ENCODE measurements at regions not wholly inside any gene's neighbourhood (a gene's known extent, or its start where the extent isn't known, plus 50 kb on each side); places are given as distances from the start of the nearest gene placed in this dataset.

DNA sequence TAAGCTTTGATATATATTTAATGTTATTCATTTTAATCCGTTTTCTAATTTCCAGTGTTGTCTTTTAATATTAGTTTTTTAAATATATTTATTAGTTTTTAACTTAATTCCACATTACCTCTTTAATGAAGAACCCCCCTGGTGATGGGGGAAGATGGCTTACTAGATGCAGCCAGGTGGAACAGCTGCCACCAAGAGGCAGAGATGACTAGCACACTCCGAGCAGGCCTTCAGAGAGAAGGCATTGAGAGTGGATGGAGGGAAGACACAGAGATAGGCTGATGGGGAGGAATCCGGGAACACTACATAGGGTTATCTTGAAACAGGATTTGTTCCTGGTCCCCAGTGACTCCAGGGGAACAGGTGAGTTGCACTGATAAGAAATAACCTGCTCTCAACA, 771.6 kb downstream of the LRFN5 start:
- H3K9me3 ChIP-seq (ENCODE audit: control insufficient read depth, insufficient read depth, low read depth, low read length) = no peaks in the 10 kb centered on the region
- H3K36me3 ChIP-seq (ENCODE audit: control insufficient read depth in 2 of 2, insufficient read depth in 1 of 2, low read length in 2 of 2) = no peaks in the 10 kb centered on the region
- H3K4me1 ChIP-seq (ENCODE audit: control insufficient read depth, insufficient read depth, low read length) = no peaks in the 10 kb centered on the region
- no peak overlapping the region for H3K27ac ChIP-seq (ENCODE audit: extremely low read depth, low read depth, low read length)
- POLR2A ChIA-PET = no interaction called here
- TF ChIP-seq, protein P1, sequence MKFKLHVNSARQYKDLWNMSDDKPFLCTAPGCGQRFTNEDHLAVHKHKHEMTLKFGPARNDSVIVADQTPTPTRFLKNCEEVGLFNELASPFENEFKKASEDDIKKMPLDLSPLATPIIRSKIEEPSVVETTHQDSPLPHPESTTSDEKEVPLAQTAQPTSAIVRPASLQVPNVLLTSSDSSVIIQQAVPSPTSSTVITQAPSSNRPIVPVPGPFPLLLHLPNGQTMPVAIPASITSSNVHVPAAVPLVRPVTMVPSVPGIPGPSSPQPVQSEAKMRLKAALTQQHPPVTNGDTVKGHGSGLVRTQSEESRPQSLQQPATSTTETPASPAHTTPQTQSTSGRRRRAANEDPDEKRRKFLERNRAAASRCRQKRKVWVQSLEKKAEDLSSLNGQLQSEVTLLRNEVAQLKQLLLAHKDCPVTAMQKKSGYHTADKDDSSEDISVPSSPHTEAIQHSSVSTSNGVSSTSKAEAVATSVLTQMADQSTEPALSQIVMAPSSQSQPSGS (tag by site-specific recombination; IDR thresholded peaks at IDR 0.05; ENCODE audit: low read depth) = no peak
- TF ChIP-seq ZBTB20 (tag by site-specific recombination; IDR thresholded peaks at IDR 0.05) (no peak), KLF10 (tag by site-specific recombination; IDR thresholded peaks at IDR 0.05) (no peak), ZNF114 (tag by site-specific recombination; IDR thresholded peaks at IDR 0.05) (no peak), ZFP41 (tag by site-specific recombination; IDR thresholded peaks at IDR 0.05; ENCODE audit: borderline replicate concordance) (no peak), ZNF335 (tag by site-specific recombination; conservative IDR thresholded peaks at IDR 0.05) (no peak), KLF7 (tag by site-specific recombination; IDR thresholded peaks at IDR 0.05; ENCODE audit: borderline replicate concordance) (no peak), ZBTB1 (tag by site-specific recombination; IDR thresholded peaks at IDR 0.05) (no peak), ZSCAN30 (tag by site-specific recombination; IDR thresholded peaks at IDR 0.05) (no peak), ZNF16 (tag by site-specific recombination; IDR thresholded peaks at IDR 0.05; ENCODE audit: low read depth) (no peak), ZNF2 (tag by site-specific recombination; IDR thresholded peaks at IDR 0.05) (no peak), ZNF585B (tag by site-specific recombination; IDR thresholded peaks at IDR 0.05) (no peak), ZNF658 (tag by site-specific recombination; IDR thresholded peaks at IDR 0.05) (no peak), ZNF747 (tag by site-specific recombination; IDR thresholded peaks at IDR 0.05) (no peak), HOXC10 (CRISPR knock-in tag; IDR thresholded peaks at IDR 0.05) (no peak), ZNF660 (tag by site-specific recombination; IDR thresholded peaks at IDR 0.05) (no peak)
- TF ChIP-seq, protein P2, sequence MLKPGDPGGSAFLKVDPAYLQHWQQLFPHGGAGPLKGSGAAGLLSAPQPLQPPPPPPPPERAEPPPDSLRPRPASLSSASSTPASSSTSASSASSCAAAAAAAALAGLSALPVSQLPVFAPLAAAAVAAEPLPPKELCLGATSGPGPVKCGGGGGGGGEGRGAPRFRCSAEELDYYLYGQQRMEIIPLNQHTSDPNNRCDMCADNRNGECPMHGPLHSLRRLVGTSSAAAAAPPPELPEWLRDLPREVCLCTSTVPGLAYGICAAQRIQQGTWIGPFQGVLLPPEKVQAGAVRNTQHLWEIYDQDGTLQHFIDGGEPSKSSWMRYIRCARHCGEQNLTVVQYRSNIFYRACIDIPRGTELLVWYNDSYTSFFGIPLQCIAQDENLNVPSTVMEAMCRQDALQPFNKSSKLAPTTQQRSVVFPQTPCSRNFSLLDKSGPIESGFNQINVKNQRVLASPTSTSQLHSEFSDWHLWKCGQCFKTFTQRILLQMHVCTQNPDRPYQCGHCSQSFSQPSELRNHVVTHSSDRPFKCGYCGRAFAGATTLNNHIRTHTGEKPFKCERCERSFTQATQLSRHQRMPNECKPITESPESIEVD (tag by site-specific recombination; IDR thresholded peaks at IDR 0.05) = no peak
- TF ChIP-seq, protein P3, sequence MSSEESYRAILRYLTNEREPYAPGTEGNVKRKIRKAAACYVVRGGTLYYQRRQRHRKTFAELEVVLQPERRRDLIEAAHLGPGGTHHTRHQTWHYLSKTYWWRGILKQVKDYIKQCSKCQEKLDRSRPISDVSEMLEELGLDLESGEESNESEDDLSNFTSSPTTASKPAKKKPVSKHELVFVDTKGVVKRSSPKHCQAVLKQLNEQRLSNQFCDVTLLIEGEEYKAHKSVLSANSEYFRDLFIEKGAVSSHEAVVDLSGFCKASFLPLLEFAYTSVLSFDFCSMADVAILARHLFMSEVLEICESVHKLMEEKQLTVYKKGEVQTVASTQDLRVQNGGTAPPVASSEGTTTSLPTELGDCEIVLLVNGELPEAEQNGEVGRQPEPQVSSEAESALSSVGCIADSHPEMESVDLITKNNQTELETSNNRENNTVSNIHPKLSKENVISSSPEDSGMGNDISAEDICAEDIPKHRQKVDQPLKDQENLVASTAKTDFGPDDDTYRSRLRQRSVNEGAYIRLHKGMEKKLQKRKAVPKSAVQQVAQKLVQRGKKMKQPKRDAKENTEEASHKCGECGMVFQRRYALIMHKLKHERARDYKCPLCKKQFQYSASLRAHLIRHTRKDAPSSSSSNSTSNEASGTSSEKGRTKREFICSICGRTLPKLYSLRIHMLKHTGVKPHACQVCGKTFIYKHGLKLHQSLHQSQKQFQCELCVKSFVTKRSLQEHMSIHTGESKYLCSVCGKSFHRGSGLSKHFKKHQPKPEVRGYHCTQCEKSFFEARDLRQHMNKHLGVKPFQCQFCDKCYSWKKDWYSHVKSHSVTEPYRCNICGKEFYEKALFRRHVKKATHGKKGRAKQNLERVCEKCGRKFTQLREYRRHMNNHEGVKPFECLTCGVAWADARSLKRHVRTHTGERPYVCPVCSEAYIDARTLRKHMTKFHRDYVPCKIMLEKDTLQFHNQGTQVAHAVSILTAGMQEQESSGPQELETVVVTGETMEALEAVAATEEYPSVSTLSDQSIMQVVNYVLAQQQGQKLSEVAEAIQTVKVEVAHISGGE (tag by site-specific recombination; conservative IDR thresholded peaks at IDR 0.05; ENCODE audit: low read depth) = no peak
- TF ChIP-seq, protein P4, sequence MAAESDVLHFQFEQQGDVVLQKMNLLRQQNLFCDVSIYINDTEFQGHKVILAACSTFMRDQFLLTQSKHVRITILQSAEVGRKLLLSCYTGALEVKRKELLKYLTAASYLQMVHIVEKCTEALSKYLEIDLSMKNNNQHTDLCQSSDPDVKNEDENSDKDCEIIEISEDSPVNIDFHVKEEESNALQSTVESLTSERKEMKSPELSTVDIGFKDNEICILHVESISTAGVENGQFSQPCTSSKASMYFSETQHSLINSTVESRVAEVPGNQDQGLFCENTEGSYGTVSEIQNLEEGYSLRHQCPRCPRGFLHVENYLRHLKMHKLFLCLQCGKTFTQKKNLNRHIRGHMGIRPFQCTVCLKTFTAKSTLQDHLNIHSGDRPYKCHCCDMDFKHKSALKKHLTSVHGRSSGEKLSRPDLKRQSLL (tag by site-specific recombination; IDR thresholded peaks at IDR 0.05) = no peak
- TF ChIP-seq, protein P5, sequence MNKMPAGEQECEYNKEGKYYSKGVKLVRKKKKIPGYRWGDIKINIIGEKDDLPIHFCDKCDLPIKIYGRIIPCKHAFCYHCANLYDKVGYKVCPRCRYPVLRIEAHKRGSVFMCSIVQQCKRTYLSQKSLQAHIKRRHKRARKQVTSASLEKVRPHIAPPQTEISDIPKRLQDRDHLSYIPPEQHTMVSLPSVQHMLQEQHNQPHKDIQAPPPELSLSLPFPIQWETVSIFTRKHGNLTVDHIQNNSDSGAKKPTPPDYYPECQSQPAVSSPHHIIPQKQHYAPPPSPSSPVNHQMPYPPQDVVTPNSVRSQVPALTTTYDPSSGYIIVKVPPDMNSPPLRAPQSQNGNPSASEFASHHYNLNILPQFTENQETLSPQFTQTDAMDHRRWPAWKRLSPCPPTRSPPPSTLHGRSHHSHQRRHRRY (tag by site-specific recombination; IDR thresholded peaks at IDR 0.05) = no peak
- CTCF ChIA-PET = no interaction called here
- no peak overlapping the region for H3K4me3 ChIP-seq (ENCODE audit: low read depth, low read length)

Measured in HEK293 (cell line).